PC-3 (cell line): ENCODE measurements at regions not wholly inside any gene's neighbourhood (a gene's known extent, or its start where the extent isn't known, plus 50 kb on each side); places are given as distances from the start of the nearest gene placed in this dataset.

Source experiments
- ATAC-seq: fragments of 200-7000 bp; cut with Tn5 transposase; 2 replicates; pipeline ENCODE4 v1.9.1; 2020; ENCODE audit warnings: mild to moderate bottlenecking, moderate library complexity
- BruUV-seq: library from RNA; stranded (reverse); fragments of 400-500 nt; replicated peaks from 2 replicates; lab custom pipeline; 2021; lab: Mats Ljungman, UMichigan
- CTCF ChIA-PET: fragments of 300-600 bp; sonication (Branson Sonifier 250); formaldehyde crosslinking; loops from one replicate; lab custom pipeline; 2022; ENCODE audit warnings: antibody characterized with exemption; lab: Charles Lee
- POLR2A ChIA-PET: fragments of 300-600 bp; sonication (Branson Sonifier 250); formaldehyde crosslinking; loops from one replicate; lab custom pipeline; 2022; ENCODE audit warnings: antibody characterized with exemption; ENCODE audit not compliant: unreplicated experiment; lab: Charles Lee
- DNase-seq: peaks from one replicate; pipeline ENCODE4 v3.0.0-alpha.2; 2015
- H2AFZ ChIP-seq: fragments of 300-600 bp; sonication (generic); 2 replicates; pipeline ENCODE4 v1.6.0; 2016; ENCODE audit warnings: antibody characterized with exemption, low read length
- H3F3A ChIP-seq: fragments of 300-600 bp; sonication (generic); one replicate; pipeline ENCODE4 v1.6.0; 2017; ENCODE audit warnings: antibody characterized with exemption, low read length, control low read depth, mild to moderate bottlenecking; ENCODE audit not compliant: unreplicated experiment
- H3K27ac ChIP-seq: fragments of 300-600 bp; sonication (generic); 2 replicates; pipeline ENCODE4 v1.5.1; 2016; ENCODE audit warnings: mild to moderate bottlenecking, low read length
- H3K27me3 ChIP-seq: fragments of 300-600 bp; sonication (generic); 2 replicates; pipeline ENCODE4 v1.6.1; 2016; ENCODE audit warnings: low read length, mixed read lengths
- H3K36me3 ChIP-seq: fragments of 300-600 bp; sonication (generic); 2 replicates; pipeline ENCODE4 v1.6.1; 2016; ENCODE audit warnings: low read depth, mixed run types, low read length, mixed read lengths
- H3K4me1 ChIP-seq: fragments of 300-600 bp; sonication (generic); 2 replicates; pipeline ENCODE4 v1.5.1; 2016; ENCODE audit warnings: low read length; ENCODE audit not compliant: insufficient read depth
- H3K4me2 ChIP-seq: fragments of 300-600 bp; sonication (generic); 2 replicates; pipeline ENCODE4 v1.6.0; 2016; ENCODE audit warnings: low read length
- H3K4me3 ChIP-seq: fragments of 300-600 bp; sonication (generic); 2 replicates; pipeline ENCODE4 v1.5.1; 2016; ENCODE audit warnings: mild to moderate bottlenecking, low read length, mixed read lengths
- H3K79me2 ChIP-seq: fragments of 300-600 bp; sonication (generic); 2 replicates; pipeline ENCODE4 v1.6.1; 2017; ENCODE audit warnings: low read length, mixed read lengths
- H3K9ac ChIP-seq: fragments of 300-600 bp; sonication (generic); 2 replicates; pipeline ENCODE4 v1.6.0; 2016; ENCODE audit warnings: mild to moderate bottlenecking, low read length
- H3K9me2 ChIP-seq: fragments of 300-600 bp; sonication (generic); replicated peaks from 2 replicates; pipeline ENCODE4 v1.6.1; 2016; ENCODE audit warnings: mixed run types, low read length, mixed read lengths
- H3K9me3 ChIP-seq: fragments of 300-600 bp; sonication (generic); 2 replicates; pipeline ENCODE4 v1.6.1; 2016; ENCODE audit warnings: low read length, mixed read lengths
- H4K20me1 ChIP-seq: fragments of 300-600 bp; sonication (generic); 2 replicates; pipeline ENCODE4 v1.6.1; 2016; ENCODE audit warnings: low read length, mixed read lengths
- CTCF ChIP-seq: fragments of 300-600 bp; sonication (generic); conservative IDR thresholded peaks from 2 replicates; pipeline ENCODE4 v1.5.1; 2017; ENCODE audit warnings: antibody characterized with exemption, low read depth, mild to moderate bottlenecking, low read length
- EZH2 ChIP-seq: fragments of 300-600 bp; sonication (generic); IDR thresholded peaks from one replicate; pipeline ENCODE4 v1.6.1; 2017; ENCODE audit warnings: antibody characterized with exemption, mild to moderate bottlenecking, low read length; ENCODE audit not compliant: unreplicated experiment
- EZH2phosphoT487 ChIP-seq: fragments of 300-600 bp; sonication (generic); IDR thresholded peaks from 2 replicates; pipeline ENCODE4 v1.6.1; 2018; ENCODE audit warnings: mild to moderate bottlenecking, antibody characterized with exemption, low read length, borderline replicate concordance
- intact Hi-C: fragments of 100-400 bp; cut with micrococcal nuclease; formaldehyde crosslinking; loops from 2 replicates; pipeline ENCODE4 v1.9.0; 2023

- Histone ChIP-seq H3K9ac (no peak overlapping the region), H3F3A (no peaks in the 10 kb centered on the region), H3K9me2 (no peaks in the 10 kb centered on the region), H3K27me3 (peaks cover 17% of the 10 kb centered on the region), H3K4me2 (no peak overlapping the region), H4K20me1 (no peaks in the 10 kb centered on the region), H3K9me3 (no peaks in the 10 kb centered on the region), H2AFZ (no peak overlapping the region), H3K27ac (no peak overlapping the region), H3K36me3 (no peaks in the 10 kb centered on the region), H3K4me3 (no peak overlapping the region), H3K79me2 (no peaks in the 10 kb centered on the region), H3K4me1 (no peaks in the 10 kb centered on the region)
- no peak for TF ChIP-seq EZH2phosphoT487
- no peak for TF ChIP-seq CTCF
- no peak for TF ChIP-seq EZH2
- ATAC-seq (no peak), DNase-seq (no peak)
- intact Hi-C loops, result no loop called here
- CTCF ChIA-PET, result no interaction called here
- no TSS peak for BruUV-seq
- POLR2A ChIA-PET, result no interaction called here
Observed at GRCh38 chr22:23411739-23412138, 168.4 kb downstream of the IGLL1 start.

- Histone ChIP-seq H3K9ac (no peak overlapping the region), H3F3A (no peaks in the 10 kb centered on the region), H3K4me2 (no peak overlapping the region), H3K27ac (no peak overlapping the region), H3K4me1 (no peaks in the 10 kb centered on the region), H2AFZ (no peak overlapping the region), H3K79me2 (no peaks in the 10 kb centered on the region), H3K9me2 (no peaks in the 10 kb centered on the region), H4K20me1 (no peaks in the 10 kb centered on the region), H3K4me3 (no peak overlapping the region), H3K36me3 (no peaks in the 10 kb centered on the region), H3K27me3 (peaks cover 17% of the 10 kb centered on the region), H3K9me3 (no peaks in the 10 kb centered on the region)
- intact Hi-C loops, result no loop called here
- ATAC-seq, result no peak
- ChIA-PET CTCF (no interaction called here), POLR2A (no interaction called here)
- no peak for TF ChIP-seq CTCF
- TF ChIP-seq EZH2phosphoT487, result no peak
- no peak for TF ChIP-seq EZH2
- no TSS peak for BruUV-seq
- DNase-seq, result no peak
Observed at GRCh38 chr22:23410411-23410810, 169.7 kb downstream of the IGLL1 start.

DNA sequence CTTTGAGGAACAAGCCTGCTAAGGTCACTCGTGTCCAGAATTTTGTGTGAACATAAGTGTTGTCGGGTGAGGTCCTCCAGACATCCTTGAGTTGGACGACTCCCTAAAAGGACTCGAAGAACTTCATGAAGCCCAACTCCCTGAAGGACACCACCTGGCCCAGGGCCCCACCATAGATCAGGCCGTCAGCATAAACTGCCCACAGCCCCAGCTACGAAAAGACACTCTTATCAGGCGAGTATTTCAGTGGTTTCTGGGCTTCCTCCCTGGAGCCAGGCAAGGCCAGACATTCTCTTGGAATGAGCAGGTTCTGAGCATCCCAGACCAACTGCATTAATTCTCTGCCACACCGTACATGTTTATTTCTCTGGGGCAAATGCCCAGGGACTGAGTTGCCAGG is 170.1 kb downstream of the IGLL1 start:
- H3F3A ChIP-seq, result no peaks in the 10 kb centered on the region
- H3K9ac ChIP-seq, result no peak overlapping the region
- H3K4me2 ChIP-seq, result no peak overlapping the region
- no peak for ATAC-seq
- no peaks in the 10 kb centered on the region for H3K79me2 ChIP-seq
- H3K9me3 ChIP-seq, result no peaks in the 10 kb centered on the region
- H3K9me2 ChIP-seq, result no peaks in the 10 kb centered on the region
- no peak for DNase-seq
- no peaks in the 10 kb centered on the region for H3K4me1 ChIP-seq
- H3K27ac ChIP-seq, result no peak overlapping the region
- H3K36me3 ChIP-seq, result no peaks in the 10 kb centered on the region
- H3K27me3 ChIP-seq, result peaks cover 17% of the 10 kb centered on the region
- CTCF ChIA-PET, result no interaction called here
- BruUV-seq, result no TSS peak
- no peak overlapping the region for H2AFZ ChIP-seq
- no peaks in the 10 kb centered on the region for H4K20me1 ChIP-seq
- intact Hi-C loops, result no loop called here
- H3K4me3 ChIP-seq, result no peak overlapping the region
- POLR2A ChIA-PET, result no interaction called here
- TF ChIP-seq EZH2phosphoT487, result no peak
- TF ChIP-seq CTCF, result no peak
- no peak for TF ChIP-seq EZH2
